GM21723 (cell line): ENCODE measurements at regions not wholly inside any gene's neighbourhood (a gene's known extent, or its start where the extent isn't known, plus 50 kb on each side); places are given as distances from the start of the nearest gene placed in this dataset.

Experiments used
- ATAC-seq: cut with Tn5 transposase; IDR thresholded peaks from one replicate; pipeline ENCODE4 v1.9.1; 2021; ENCODE audit warnings: mild to moderate bottlenecking, moderate library complexity; ENCODE audit not compliant: unreplicated experiment

GRCh38 chr14:95466506-95466905 is 49.9 kb downstream of the SYNE3 start:
- no peak for ATAC-seq

- no peak for ATAC-seq
Measured at GRCh38 chr14:95465936-95466335, 50.5 kb downstream of the SYNE3 start.

GRCh38 chr14:95465358-95465757 is 51.1 kb downstream of the SYNE3 start:
- ATAC-seq = no peak

GRCh38 chr14:95464514-95464913 is 51.9 kb downstream of the SYNE3 start:
- ATAC-seq = no peak

- ATAC-seq = no peak
Measured at GRCh38 chr14:95464103-95464502, 52.3 kb downstream of the SYNE3 start.

GRCh38 chr14:95463171-95463901 is 53.1 kb downstream of the SYNE3 start:
- no peak for ATAC-seq

GRCh38 chr14:95462491-95462890 is 54.0 kb downstream of the SYNE3 start:
- ATAC-seq = no peak

GRCh38 chr14:95460647-95461478 is 55.6 kb downstream of the SYNE3 start:
- no peak for ATAC-seq

- no peak for ATAC-seq
Measured at GRCh38 chr14:95458906-95459305, 57.5 kb downstream of the SYNE3 start.

GRCh38 chr14:95458459-95458858 is 58.0 kb downstream of the SYNE3 start:
- ATAC-seq = no peak

GRCh38 chr14:95456281-95456680 is 60.2 kb downstream of the SYNE3 start:
- no peak for ATAC-seq

- ATAC-seq = no peak
Measured at GRCh38 chr14:95455246-95455645, 61.2 kb downstream of the SYNE3 start.

GRCh38 chr14:95453713-95453980 is 62.8 kb downstream of the SYNE3 start:
- no peak for ATAC-seq

GRCh38 chr14:95452893-95453712 is 63.3 kb downstream of the SYNE3 start:
- ATAC-seq = no peak

- ATAC-seq = no peak
Measured at GRCh38 chr14:95452176-95452892, 64.1 kb downstream of the SYNE3 start.

- no peak for ATAC-seq
Measured at GRCh38 chr14:95449131-95449530, 67.3 kb downstream of the SYNE3 start.

- ATAC-seq = no peak
Measured at GRCh38 chr14:95446470-95446869, 70.0 kb downstream of the SYNE3 start.

- no peak for ATAC-seq
Measured at GRCh38 chr14:95445676-95446075, 70.8 kb downstream of the SYNE3 start.

- no peak for ATAC-seq
Measured at GRCh38 chr14:95445161-95445560, 71.3 kb downstream of the SYNE3 start.

- ATAC-seq = no peak
Measured at GRCh38 chr14:95444132-95445129, 72.0 kb downstream of the SYNE3 start.
